ENCODE measurements at regions not wholly inside any gene's neighbourhood (a gene's known extent, or its start where the extent isn't known, plus 50 kb on each side); places are given as distances from the start of the nearest gene placed in this dataset.

- no peaks in the 10 kb centered on the region for H3K27me3 ChIP-seq (ENCODE audit: insufficient read depth, low read length)
- H3K4me1 ChIP-seq (ENCODE audit: insufficient read depth, low read length): peaks cover 6% of the 10 kb centered on the region; the same call in 1 of the 2 replicates
- no peak overlapping the region for H4K5ac ChIP-seq (ENCODE audit: insufficient read length, low read depth, low read length)
- H3K79me2 ChIP-seq (ENCODE audit: insufficient read depth, low read length): no peaks in the 10 kb centered on the region
- H3K56ac ChIP-seq (ENCODE audit: insufficient read length, low read depth, low read length): no peak overlapping the region
- no peak overlapping the region for H2BK15ac ChIP-seq (ENCODE audit: low read depth, low read length)
- DNase-seq: no peak
- H2BK12ac ChIP-seq (ENCODE audit: insufficient read length, low read depth, low read length): no peak overlapping the region
- H3K79me1 ChIP-seq (ENCODE audit: insufficient read depth, low read depth, low read length, poor library complexity, severe bottlenecking): no peaks in the 10 kb centered on the region
- no peak overlapping the region for H3K18ac ChIP-seq (ENCODE audit: insufficient read length, low read depth, low read length)
- no peak overlapping the region for H3T11ph ChIP-seq (ENCODE audit: low read length)
- no peaks in the 10 kb centered on the region for H3K23me2 ChIP-seq (ENCODE audit: insufficient read length, low read depth, low read length, poor library complexity, severe bottlenecking)
- H3K4me2 ChIP-seq (ENCODE audit: insufficient read depth, insufficient read length, low read length): no peak overlapping the region
- TF ChIP-seq, protein P1, sequence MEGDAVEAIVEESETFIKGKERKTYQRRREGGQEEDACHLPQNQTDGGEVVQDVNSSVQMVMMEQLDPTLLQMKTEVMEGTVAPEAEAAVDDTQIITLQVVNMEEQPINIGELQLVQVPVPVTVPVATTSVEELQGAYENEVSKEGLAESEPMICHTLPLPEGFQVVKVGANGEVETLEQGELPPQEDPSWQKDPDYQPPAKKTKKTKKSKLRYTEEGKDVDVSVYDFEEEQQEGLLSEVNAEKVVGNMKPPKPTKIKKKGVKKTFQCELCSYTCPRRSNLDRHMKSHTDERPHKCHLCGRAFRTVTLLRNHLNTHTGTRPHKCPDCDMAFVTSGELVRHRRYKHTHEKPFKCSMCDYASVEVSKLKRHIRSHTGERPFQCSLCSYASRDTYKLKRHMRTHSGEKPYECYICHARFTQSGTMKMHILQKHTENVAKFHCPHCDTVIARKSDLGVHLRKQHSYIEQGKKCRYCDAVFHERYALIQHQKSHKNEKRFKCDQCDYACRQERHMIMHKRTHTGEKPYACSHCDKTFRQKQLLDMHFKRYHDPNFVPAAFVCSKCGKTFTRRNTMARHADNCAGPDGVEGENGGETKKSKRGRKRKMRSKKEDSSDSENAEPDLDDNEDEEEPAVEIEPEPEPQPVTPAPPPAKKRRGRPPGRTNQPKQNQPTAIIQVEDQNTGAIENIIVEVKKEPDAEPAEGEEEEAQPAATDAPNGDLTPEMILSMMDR (conservative IDR thresholded peaks at IDR 0.05): no peak
- H2AFZ ChIP-seq (ENCODE audit: low read length): no peak overlapping the region
- H3K23ac ChIP-seq (ENCODE audit: insufficient read length, low read depth, low read length): no peak overlapping the region
- Mint-ChIP-seq H3K4me3 (no peak overlapping the region; a peak in 1 of 5 replicates), H3K36me3 (ENCODE audit: insufficient read depth in 1 of 3, low read depth in 3 of 3) (no peaks in the 10 kb centered on the region), H3K27ac (no peak overlapping the region), H3K9me3 (no peaks in the 10 kb centered on the region), H3K27me3 (ENCODE audit: low read depth) (peaks cover 26% of the 10 kb centered on the region), H3K4me1 (peaks cover 36 to 47% of the 10 kb centered on the region in 2 experiments)
- H3K9me3 ChIP-seq (ENCODE audit: control insufficient read depth, low read depth, low read length): no peaks in the 10 kb centered on the region
- no peak overlapping the region for H2BK120ac ChIP-seq (ENCODE audit: low read depth, low read length, poor library complexity, severe bottlenecking)
- no CpG with 5 or more reads among the region's 8 CpGs for WGBS (ENCODE audit: extremely low coverage, insufficient read length, low lambda C conversion rate)
- H2AK5ac ChIP-seq (ENCODE audit: insufficient read length, low read length): no peak overlapping the region
- no peak overlapping the region for H3K9ac ChIP-seq (ENCODE audit: extremely low read depth, insufficient read length, low read length)
- no peak overlapping the region for H2BK20ac ChIP-seq (ENCODE audit: low read depth, low read length, poor library complexity, severe bottlenecking)
- no peak overlapping the region for H4K8ac ChIP-seq (replicated peaks; ENCODE audit: insufficient read length, low read depth, low read length)
- H3K14ac ChIP-seq (ENCODE audit: insufficient read depth, low read length): no peak overlapping the region
- no peak overlapping the region for H3K27ac ChIP-seq (ENCODE audit: insufficient read length, low read depth, low read length)
- no peak overlapping the region for H2BK5ac ChIP-seq (ENCODE audit: insufficient read length, low read length)
- H4K20me1 ChIP-seq (ENCODE audit: control insufficient read depth, insufficient read depth, insufficient read length): no peaks in the 10 kb centered on the region
- H4K91ac ChIP-seq (ENCODE audit: insufficient read length, low read depth, low read length): no peak overlapping the region
- no peak overlapping the region for H3K4ac ChIP-seq (ENCODE audit: low read depth, low read length)
Measured at GRCh38 chr2:103808814-103809213, 1045.1 kb upstream of the POU3F3 start.

All from H9 (cell line).